DND-41 (cell line): ENCODE measurements at regions not wholly inside any gene's neighbourhood (a gene's known extent, or its start where the extent isn't known, plus 50 kb on each side); places are given as distances from the start of the nearest gene placed in this dataset.

ENCODE experiments used
- CTCF ChIP-seq: IDR thresholded peaks from 2 replicates; pipeline ENCODE4 v1.5.1; 2012; ENCODE audit warnings: borderline replicate concordance, low read length, moderate library complexity, mild to moderate bottlenecking; ENCODE audit not compliant: poor library complexity, severe bottlenecking; ENCODE audit errors: extremely low read depth
- EZH2 ChIP-seq: IDR thresholded peaks from 3 replicates; pipeline ENCODE4 v1.6.1; 2012; ENCODE audit warnings: borderline replicate concordance, low read depth, mild to moderate bottlenecking, moderate library complexity, low read length, inconsistent platforms; ENCODE audit not compliant: severe bottlenecking

GRCh38 chr16:65772134-65772732 is 594.3 kb upstream of the CDH5 start:
- TF ChIP-seq CTCF: no peak
- TF ChIP-seq EZH2: no peak
